NOMO-1 treated with DMSO at 0.1 percent for 48 hours (cell line): ENCODE measurements at regions not wholly inside any gene's neighbourhood (a gene's known extent, or its start where the extent isn't known, plus 50 kb on each side); places are given as distances from the start of the nearest gene placed in this dataset.
"Not testable (repeated sequence)": the region's sequence is repeated elsewhere in the genome, so short reads cannot be mapped to it uniquely, and the experiment has no call there.

Experiments used
- DNase-seq: peaks from one replicate; lab custom pipeline; 2025; ENCODE audit not compliant: unreplicated experiment; lab: John Stamatoyannopoulos, UW

DNA sequence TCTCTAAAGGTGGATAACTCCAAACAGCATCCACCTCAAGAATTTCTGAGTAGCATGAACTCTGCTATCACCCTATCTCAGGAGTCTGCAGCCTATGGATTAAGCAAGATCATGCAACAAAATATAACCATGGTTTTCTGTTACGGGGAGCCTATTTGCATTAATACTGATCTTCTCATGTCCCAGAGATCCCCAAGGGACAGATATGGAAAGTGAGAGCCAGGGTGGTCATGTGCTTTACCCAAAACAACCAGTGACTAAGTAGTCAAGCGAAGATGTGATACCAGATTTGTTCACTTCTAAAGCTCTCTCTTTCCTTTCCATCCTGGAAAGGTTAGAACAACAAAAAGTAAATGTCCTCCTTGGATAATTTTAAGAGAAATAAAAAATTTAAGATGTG lies 125.1 kb downstream of the PRRX1 start:
- no peak for DNase-seq

DNA sequence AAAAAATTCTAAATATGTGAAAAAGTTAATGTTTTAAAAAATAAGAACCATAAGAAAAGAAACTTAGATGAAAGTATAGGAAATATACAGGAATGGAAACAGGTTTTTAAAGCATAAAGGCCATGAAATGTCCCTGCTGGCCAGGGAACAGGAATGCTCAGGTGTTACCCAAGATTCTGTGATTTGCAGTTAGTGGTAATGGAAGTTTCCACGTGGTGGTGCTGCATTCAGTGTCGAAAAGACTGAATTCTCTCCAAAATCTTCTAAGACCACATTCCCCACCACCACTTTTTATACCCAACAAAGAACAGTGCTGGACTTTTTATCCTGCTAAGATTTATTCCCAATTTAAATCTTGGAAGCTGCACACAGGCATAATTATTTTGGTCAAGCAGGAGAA lies 126.2 kb downstream of the PRRX1 start:
- no peak for DNase-seq

DNA sequence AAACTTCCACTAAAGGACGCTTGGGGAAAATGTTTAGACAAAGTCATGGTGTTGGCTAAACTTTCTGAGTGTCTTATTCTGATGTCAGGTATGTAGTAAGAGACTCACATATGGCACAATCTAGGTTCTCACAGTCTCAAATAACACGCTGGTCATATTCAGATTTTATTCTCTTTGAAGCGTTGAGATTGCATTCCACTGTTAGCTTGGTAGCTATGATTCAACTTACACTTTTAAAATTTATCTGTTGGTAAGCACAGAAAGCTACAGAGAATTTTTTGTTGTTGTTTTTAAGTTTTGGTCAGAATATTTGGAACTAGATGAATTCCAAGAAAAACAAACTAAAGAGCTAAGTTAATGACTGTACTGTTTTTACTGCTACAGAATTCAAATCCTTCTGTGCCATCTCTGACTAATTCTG lies 126.7 kb downstream of the PRRX1 start:
- DNase-seq: no peak

DNA sequence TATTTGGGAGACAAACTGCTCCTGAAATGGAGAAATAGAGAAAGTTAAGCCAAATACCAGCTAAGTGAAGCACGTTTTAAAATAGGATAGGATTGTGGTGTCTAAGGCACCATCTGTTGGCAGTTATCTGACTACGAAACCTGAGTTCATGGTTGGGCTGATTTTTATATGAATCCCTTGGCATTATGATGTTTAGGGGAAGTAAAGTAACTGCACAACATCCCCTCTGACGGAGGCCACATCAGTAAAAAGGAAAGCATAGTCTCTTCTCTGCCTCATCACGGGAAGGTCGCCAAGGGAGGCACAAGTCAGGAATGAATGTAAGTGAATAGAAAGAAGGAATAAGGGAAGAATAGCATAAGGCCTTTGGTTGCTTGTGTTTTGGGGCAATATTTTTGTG lies 128.0 kb downstream of the PRRX1 start:
- DNase-seq: no peak

DNA sequence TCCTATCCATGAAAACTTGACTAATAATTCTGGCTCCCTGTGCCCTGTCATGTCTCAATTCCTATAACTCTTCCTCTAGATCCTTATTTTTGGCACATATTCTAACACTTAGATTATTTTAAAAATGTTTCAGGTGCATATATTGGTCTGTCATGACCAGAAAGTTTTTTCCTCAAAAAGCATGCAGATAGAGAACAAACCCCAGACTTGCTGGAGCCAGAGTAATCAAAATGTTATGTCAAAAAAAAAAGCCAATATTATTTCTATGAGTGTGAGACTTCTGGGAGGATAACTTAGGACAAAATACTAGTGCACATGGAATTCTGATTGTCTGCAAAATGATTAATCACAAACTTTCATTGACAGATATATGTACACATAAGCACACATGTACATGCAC lies 135.1 kb upstream of the MROH9 start:
- no peak for DNase-seq

DNA sequence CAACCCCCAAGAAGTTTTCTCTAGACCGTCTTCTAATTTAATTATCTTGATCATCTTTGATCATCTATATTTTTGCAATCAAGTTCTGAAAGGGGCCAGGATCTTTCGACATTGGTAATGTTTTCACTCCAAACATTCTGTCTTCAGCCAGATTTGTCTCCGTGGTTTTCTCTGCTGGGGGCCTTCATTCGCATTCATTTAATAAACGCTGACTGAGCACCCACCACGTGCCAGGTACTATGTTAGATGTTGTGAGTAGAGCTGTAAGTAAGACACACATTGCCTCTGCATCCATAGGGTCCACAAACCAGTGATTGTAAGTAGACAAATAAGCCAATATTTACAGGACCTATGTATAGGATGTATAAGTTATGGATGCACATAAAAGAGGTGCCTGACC lies 134.5 kb upstream of the MROH9 start:
- no peak for DNase-seq

DNA sequence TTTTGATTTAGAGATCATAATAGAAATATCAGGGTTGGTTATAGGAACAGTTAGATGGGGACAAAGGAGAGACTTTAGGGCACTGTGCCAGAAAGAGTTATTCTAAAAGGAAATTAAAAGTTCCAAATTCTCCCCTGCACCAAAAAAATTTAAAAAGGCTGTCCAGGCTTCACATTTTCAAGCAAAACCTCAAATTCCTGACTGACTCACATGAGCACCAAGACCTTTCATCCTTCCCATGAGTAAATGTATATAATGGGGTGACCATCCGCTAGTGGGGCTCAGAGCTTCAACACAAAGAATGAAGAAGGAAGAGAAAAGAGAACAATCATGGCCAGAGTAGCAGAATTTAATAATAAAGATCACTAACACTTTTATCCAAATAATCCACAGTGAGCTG lies 131.6 kb upstream of the MROH9 start:
- no peak for DNase-seq

DNA sequence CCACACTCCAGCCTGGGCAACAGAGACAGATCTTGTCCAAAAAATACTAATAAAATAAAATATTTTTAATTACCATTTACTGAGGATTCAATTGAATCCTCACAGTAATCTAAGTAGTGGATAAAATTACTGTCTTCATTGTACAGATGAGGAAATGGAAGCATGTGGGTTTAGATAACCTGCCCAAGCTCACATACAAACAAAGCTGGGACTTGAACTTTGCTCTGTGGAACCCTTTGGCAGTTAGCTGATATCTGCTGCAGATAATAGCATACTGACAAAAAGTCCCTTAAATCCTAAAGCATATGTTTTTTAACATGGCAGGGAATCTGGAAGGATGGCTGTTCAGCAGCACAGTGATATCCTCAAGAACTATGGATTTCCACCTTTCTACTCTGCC lies 130.9 kb upstream of the MROH9 start:
- no peak for DNase-seq

DNA sequence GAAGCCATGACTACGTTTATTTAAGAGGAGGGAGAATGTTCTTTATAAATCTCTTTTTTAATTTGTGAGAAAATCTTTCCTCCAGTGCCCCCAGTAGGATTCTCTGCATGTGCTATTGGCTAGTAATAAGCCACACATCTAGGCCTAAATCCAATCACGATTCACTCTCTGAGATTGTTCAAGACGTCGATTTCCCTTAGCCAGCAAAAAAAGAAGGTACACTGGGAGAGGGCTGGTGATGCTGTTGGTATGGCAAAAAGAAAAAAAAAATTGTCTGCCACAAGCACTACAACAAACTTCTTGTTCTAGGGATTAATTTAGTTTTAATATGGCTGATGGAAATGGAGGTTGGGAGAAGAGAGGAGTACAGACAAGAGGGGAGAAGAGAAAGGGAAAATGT lies 130.5 kb upstream of the MROH9 start:
- no peak for DNase-seq

DNA sequence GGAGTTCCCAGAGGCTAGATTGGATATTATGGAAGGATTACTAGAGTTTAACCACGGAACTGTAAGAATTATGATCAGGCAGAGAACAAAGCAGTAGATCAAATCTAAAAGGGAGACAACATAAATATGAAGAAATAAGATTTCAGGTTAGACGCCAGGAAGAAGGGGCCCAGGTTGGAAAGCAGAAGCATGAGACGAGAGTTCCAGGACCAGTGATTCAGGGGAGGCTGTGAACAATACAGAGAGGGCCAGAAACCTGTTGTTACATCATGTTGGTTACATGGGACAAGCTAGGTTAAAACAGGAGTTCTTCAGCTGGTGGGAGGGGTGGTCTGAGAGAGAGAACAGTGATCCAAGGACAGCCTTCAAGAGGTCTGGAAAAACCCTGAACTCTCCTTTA lies 128.4 kb upstream of the MROH9 start:
- no peak for DNase-seq

DNA sequence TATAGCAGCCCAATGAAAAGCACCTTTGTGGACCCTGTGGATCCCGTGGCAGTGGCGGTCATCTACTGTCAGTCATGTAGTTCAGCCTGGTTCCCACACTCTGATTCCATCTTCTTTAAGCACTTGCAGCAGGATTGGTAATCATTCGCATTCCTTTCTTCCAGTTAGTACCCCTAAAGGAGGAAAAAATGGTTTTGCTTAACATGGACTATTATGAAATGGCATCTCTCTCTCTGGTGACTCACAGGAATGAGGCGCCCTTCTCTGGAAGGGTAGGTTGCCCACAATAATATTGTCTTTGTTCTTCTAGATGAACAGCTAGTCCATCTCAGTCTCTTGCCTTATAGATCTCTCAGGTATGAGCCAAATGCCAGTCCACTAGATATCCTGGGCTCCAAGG lies 127.9 kb upstream of the MROH9 start:
- no peak for DNase-seq

DNA sequence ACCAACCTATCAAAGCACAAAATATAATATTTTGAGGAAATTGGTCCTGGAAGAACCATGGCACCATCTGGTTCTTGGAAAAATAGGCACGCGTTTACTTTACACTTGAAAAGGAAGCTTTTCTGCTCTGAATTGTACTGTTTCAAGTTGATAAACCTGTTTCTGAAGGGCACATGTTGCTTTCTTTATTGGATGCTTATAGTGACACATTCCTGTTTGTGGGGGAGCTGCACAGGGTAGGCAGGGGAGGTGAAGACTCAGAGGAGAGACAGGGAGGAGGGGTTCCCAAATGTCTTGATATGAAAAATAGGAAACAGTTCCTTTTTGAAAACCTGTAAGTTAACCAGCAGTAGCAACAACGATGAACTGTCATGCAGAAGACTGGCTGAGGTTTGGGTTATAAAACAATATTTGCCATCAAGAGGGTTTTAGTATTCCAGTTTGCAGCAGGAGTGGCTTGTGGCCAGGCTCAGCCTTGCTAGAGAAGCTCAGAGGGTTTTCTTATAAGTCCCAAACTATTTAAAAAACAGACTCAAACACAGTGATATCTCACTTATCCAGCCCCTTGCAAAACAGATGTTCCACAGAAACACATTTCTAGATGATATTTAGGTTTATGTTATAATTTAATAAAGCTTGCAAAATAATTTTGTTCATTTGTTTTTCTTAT lies 127.0 kb upstream of the MROH9 start:
- DNase-seq: no peak

DNA sequence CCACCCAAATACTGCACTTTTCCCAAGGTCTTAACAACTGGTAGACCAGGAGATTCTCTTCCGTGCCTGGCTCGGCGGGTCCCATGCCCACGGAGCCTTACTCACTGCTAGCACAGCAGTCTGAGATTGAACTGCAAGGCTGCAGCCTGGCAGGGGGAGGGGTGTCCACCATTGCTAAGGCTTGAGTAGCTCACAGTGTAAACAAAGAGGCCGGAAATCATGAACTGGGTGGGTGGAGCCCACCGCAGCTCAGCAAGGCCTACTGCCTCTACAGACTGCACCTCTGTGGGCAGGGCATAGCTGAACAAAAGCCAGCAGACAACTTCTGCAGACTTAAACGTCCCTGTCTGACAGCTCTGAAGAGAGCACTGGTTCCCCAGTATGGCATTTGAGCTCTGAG lies 124.3 kb upstream of the MROH9 start:
- DNase-seq: not testable (repeated sequence)

DNA sequence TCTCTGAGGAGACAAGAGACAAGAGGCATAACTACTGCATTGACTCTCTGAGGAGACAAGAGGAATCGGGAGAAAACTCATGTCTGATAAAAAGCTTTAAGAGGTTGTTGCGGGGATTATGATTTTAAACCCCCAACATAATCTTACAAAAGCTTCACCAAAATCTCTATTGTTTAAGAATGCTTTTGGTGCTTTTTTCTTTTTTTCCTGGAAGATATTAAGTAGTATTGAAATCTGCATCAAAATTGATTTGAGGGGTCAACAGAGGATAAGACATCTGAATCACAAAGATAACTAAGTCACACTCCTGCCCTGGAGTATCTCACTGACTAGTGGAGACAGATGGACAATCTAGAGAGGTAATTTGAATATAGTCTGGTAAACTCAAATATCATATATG lies 115.6 kb upstream of the MROH9 start:
- DNase-seq: no peak

DNA sequence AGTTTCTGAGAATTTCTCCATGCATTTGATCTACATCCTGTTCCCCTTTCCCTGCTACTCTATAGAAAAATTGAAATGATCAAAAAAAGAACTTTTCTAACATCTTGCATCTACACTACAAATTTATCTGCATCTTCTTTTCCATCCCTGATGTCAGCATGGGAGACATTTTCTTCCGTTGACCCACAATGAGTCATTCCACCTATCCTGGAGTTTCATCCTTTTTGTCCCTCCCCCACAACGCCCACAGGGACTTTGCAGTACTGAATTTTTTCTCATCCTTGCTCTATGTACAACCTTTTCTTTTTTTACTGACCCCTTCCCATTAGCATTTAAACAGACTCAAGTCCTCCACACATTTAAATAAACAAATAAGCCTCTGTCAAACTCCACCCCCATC lies 112.2 kb upstream of the MROH9 start:
- DNase-seq: no peak

DNA sequence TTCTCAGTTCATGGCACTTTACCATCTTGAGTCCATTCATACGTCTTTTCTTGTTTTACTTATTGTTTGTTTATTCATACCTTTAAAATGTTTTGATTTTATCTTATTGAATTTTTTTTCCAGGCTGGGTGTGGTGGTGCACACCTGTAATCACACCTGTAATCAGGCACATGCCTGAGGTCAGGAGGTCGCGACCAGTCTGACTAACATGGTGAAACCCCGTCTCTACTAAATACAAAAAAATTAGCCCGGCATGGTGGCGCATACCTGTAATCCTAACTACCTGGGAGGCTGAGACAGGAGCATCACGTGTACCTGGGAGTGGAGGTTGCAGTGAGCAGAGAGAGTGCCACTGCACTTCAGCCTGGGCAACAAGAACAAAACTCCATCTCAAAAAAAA lies 104.1 kb upstream of the MROH9 start:
- DNase-seq: no peak

DNA sequence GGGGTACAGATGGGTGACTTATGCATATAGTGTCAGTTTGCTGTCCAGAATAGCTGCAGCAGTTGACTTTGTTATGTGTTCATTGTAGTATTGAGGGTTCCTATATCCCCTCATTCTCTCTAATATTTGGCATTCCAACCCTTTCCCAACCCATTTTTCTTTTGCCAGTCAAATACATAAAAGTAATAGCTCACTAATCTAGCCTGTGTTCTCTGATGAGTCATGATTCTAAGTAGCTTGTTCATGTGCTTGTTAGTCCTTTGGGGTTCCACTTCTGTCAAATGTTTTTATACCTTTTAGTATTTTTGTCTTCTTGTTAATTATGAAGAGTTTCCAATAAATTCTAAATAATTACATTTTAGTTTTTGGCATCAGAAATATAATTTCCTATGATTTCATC lies 99.2 kb upstream of the MROH9 start:
- DNase-seq: no peak

DNA sequence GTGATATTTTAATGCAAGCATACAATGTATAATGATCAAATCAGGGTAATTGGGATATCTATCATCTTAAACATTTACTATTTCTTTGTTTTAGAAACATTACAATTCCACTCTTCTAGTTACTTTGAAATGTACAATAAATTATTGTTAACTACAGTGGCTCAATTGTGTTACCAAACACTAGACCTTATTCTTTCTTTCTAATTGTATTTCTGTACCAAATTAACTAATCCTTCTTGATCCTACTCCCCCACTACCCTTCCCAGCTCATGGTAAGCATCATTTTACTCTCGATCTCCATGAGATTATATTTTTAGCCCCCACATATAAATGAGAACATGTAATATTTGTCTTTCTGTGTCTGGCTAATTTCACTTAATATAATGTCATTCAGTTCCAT lies 95.0 kb upstream of the MROH9 start:
- DNase-seq: no peak

DNA sequence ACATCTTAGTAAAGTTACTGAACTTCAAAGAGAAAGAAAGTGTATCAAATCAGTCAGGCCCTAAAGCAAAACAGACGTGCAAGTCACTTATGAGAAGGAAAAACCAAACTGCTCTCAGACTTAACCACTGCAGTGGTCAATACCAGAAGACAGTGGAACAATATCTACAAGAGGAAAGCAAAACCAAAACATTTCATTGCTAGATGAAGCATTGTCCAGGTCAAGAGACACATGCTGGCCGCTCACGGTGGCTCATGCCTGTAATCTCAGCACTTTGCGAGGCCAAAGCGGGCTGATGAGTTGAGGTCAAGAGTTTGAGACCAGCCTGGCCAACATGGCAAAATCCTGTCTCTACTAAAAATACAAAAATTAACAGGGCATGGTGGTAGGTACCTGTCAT lies 82.0 kb upstream of the MROH9 start:
- no peak for DNase-seq

DNA sequence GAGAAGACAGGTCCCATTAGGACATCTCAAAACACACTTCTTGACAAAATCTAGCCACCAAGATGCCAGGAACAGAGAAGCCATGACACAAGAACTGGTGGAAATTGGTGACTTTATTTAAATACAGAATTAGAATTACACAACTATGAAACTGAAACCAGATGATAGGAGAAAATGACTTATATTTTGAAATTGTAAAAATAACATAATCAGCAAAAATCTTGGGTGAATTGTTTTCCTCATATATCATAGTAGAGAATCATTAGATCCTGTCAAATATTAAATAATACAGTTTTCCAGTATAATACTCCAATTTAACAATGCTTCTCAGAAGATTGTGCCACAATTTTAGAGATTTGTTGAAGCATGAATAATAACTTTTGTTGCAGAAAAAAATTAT lies 81.5 kb upstream of the MROH9 start:
- DNase-seq: no peak

DNA sequence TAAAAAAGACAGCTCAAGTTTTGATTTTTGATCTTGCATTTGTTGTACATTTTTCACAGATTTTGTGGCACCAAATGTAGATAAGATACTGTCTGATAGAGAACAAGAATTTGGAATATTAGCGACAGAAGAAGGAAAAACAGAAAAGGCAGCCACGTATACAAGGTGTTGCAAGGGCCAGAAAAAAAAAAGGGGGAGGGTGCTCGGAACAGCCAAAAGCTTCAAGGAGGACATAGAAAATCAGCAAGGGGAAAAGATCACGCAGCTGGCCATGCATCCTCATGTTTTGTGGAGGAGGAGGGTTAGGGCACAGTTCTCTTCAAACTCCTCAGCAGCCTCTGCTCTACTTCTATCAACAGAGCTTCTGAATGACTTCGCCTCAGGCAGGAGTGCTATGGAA lies 80.7 kb upstream of the MROH9 start:
- no peak for DNase-seq

DNA sequence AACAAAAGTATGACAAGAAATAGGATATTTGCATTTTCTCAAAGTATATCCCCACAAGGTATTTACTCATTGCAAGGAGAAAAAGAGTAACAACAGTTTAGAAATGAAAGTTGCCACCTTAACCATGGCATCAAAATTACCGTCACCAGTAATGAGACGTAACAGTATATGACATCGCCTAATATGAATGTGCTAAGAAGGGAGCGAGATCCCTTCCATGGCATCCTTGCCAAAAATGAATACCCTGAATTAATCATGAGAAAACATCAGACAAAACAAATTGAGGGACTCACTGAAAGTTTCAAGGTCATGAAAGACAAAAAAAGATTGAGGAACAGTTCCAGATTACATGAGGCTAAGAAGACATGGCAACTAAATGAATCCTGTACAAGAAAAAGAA lies 78.9 kb upstream of the MROH9 start:
- DNase-seq: no peak

DNA sequence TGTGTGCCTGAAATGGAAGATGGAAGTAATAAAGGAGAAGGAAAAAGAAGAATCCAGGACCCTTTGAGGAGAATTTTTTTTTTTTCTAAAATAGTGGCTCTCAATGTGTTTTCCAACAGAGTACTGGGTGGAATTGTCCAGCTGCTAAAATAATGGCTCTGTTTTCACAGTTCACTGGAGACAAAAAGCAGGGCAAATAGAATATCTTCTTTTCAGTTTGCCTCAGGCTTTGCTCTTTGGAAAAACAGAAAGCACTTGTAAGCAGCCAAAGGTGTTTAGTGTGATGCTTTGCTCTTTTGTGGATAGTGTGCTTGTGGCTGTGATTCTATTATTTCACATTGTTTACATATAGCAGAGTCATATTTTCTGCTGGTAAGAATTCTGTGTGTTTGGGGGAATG lies 77.4 kb upstream of the MROH9 start:
- DNase-seq: no peak

DNA sequence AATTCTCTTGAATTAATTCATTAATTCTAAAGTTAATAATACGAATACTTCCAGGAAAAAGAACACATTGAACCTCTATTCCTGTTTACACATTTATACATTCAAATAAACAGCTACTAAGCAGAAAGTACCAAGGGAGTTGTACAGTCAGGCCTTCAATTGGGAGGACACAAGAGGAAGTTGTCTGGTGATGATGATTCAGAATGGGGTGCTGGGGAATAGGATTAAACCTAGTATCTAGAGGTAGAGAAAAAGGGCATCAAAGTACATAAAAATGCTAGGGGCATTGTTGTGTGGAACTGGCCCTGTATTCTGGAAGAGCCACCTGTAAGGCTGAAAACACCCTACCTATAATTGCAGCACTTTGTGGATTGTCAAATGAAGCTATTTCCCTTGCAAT lies 71.7 kb upstream of the MROH9 start:
- no peak for DNase-seq
